GM21528 (cell line): ENCODE measurements at regions not wholly inside any gene's neighbourhood (a gene's known extent, or its start where the extent isn't known, plus 50 kb on each side); places are given as distances from the start of the nearest gene placed in this dataset.

Source experiments
- ATAC-seq: cut with Tn5 transposase; IDR thresholded peaks from one replicate; pipeline ENCODE4 v1.9.1; 2021; ENCODE audit warnings: mild to moderate bottlenecking, moderate library complexity; ENCODE audit not compliant: unreplicated experiment, low FRiP score

- ATAC-seq: no peak
These were observed 494.3 kb upstream of the KCNMB2 start for GRCh38 chr3:178041931-178042330.

GRCh38 chr3:178042376-178042775 lies 493.9 kb upstream of the KCNMB2 start:
- ATAC-seq: no peak

GRCh38 chr3:178043084-178043483 lies 493.2 kb upstream of the KCNMB2 start:
- ATAC-seq: no peak

GRCh38 chr3:178044320-178044719 lies 491.9 kb upstream of the KCNMB2 start:
- ATAC-seq: no peak

GRCh38 chr3:178047496-178047895 lies 488.7 kb upstream of the KCNMB2 start:
- ATAC-seq: no peak

GRCh38 chr3:178048768-178049167 lies 487.5 kb upstream of the KCNMB2 start:
- ATAC-seq: no peak

- no peak for ATAC-seq
These were observed 481.8 kb upstream of the KCNMB2 start for GRCh38 chr3:178054471-178054870.

- ATAC-seq: no peak
These were observed 480.3 kb upstream of the KCNMB2 start for GRCh38 chr3:178055939-178056338.

- ATAC-seq: no peak
These were observed 479.4 kb upstream of the KCNMB2 start for GRCh38 chr3:178056868-178057267.

GRCh38 chr3:178058629-178059028 lies 477.6 kb upstream of the KCNMB2 start:
- ATAC-seq: no peak

GRCh38 chr3:178059119-178059518 lies 477.1 kb upstream of the KCNMB2 start:
- no peak for ATAC-seq

GRCh38 chr3:178059836-178060235 lies 476.4 kb upstream of the KCNMB2 start:
- ATAC-seq: no peak

GRCh38 chr3:178060407-178060806 lies 475.8 kb upstream of the KCNMB2 start:
- ATAC-seq: no peak

- no peak for ATAC-seq
These were observed 474.1 kb upstream of the KCNMB2 start for GRCh38 chr3:178062126-178062525.

- ATAC-seq: no peak
These were observed 472.8 kb upstream of the KCNMB2 start for GRCh38 chr3:178063461-178063860.

GRCh38 chr3:178067721-178068120 lies 468.5 kb upstream of the KCNMB2 start:
- ATAC-seq: no peak

- ATAC-seq: no peak
These were observed 463.6 kb upstream of the KCNMB2 start for GRCh38 chr3:178072391-178073305.

- ATAC-seq: no peak
These were observed 462.9 kb upstream of the KCNMB2 start for GRCh38 chr3:178073366-178073765.

- ATAC-seq: no peak
These were observed 460.9 kb upstream of the KCNMB2 start for GRCh38 chr3:178075344-178075743.

- ATAC-seq: no peak
These were observed 457.3 kb upstream of the KCNMB2 start for GRCh38 chr3:178078953-178079352.

- no peak for ATAC-seq
These were observed 456.3 kb upstream of the KCNMB2 start for GRCh38 chr3:178079966-178080365.

GRCh38 chr3:178082326-178082906 lies 453.8 kb upstream of the KCNMB2 start:
- no peak for ATAC-seq
